ENCODE measurements at regions not wholly inside any gene's neighbourhood (a gene's known extent, or its start where the extent isn't known, plus 50 kb on each side); places are given as distances from the start of the nearest gene placed in this dataset.
"Not testable (repeated sequence)": the region's sequence is repeated elsewhere in the genome, so short reads cannot be mapped to it uniquely, and the experiment has no call there.

DNA sequence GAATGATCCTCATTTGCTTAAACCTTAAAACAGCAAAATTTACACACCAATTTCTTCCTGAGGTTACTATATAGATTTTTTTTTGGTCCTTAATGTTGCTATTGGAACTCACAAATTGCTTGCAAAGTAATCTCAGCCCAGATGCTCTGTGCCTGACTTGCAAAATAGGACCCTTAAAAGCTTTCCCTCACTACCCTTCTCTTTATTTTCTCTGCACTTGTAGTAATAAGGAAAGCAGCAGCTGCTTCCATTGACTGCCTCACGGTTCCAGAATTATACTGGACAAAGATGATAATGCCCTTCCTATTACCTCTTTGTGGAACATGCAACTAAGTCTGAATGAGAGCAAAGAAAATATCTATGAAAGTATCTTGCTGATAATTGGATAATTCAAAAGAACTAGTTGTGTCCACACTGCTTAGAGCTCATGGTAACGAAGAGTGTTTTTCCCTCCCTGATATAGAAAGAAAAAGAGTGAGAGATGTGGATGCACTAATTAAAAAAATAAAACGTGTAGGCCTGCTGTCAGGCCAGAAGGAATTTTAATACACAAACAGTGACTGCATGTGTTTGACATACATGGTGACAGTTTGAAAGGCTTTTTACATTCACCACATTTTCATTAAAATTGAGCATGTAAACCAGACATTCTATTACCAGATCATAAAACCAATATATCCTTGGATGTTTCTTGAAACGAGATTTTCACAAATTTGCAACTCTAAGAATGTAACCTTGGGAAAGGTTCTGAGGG, 783.1 kb downstream of the GBE1 start:
- no peak for DNase-seq (ENCODE audit: low spot score)

- DNase-seq (ENCODE audit: low spot score) = no peak
Measured at GRCh38 chr3:80970292-80970691, 791.2 kb downstream of the GBE1 start.

GRCh38 chr3:80929576-80929975, 831.9 kb downstream of the GBE1 start:
- DNase-seq (ENCODE audit: low spot score) = no peak

DNA sequence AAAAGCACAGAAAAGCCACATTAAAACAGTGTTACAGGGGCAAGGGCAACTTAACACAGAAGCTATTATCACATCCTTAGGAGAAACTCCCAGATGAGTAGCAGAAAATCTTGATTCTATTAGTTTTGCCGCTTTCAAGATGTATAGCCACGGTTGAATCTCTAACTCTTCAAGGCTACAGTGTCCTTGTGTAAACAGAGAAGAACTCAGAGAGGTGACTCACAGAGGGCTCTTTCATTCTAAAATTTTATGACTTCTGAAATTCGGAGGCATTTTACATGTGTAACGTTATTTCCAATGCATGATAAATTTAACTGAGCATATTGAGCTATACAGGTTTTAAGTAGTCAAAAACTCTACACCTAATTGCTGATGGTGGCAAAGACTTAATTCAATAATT, 846.6 kb downstream of the GBE1 start:
- no peak for DNase-seq (ENCODE audit: low spot score)

GRCh38 chr3:80898211-80898610, 863.2 kb downstream of the GBE1 start:
- DNase-seq (ENCODE audit: low spot score) = no peak

DNA sequence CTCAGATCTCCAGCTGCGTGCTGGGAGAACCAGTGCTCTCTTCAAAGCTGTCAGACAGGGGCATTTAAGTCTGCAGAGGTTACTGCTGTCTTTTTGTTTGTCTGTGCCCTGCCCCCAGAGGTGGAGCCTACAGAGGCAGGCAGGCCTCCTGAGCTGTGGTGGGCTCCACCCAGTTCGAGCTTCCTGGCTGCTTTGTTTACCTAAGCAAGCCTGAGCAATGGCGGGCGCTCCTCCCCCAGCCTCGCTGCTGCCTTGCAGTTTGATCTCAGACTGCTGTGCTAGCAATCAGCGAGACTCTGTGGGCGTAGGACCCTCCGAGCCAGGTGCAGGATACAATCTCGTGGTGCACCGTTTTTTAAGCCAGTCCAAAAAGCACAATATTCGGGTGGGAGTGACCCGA, 864.4 kb downstream of the GBE1 start:
- not testable (repeated sequence) for DNase-seq (ENCODE audit: low spot score)

GRCh38 chr3:80890571-80890970, 870.9 kb downstream of the GBE1 start:
- no peak for DNase-seq (ENCODE audit: low spot score)

DNA sequence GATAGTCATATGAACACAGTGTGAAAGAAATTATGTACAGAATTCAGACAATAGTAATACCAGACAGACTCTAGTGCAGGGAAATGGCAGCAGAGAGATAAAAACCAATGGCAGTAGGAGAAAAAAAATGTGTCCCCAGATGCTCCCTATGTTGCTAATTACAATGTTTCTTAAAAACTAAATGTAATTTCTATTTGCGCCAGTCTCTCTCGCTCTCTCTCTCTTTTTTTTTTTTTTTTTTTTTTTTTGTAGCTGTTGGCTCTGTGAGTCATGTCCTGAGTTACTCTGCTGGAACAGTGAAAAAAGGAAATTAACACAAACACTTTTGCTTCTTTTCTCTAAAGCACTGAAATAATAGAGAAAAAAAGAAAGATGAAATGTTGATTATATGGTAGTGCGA, 871.9 kb downstream of the GBE1 start:
- DNase-seq (ENCODE audit: low spot score) = no peak

DNA sequence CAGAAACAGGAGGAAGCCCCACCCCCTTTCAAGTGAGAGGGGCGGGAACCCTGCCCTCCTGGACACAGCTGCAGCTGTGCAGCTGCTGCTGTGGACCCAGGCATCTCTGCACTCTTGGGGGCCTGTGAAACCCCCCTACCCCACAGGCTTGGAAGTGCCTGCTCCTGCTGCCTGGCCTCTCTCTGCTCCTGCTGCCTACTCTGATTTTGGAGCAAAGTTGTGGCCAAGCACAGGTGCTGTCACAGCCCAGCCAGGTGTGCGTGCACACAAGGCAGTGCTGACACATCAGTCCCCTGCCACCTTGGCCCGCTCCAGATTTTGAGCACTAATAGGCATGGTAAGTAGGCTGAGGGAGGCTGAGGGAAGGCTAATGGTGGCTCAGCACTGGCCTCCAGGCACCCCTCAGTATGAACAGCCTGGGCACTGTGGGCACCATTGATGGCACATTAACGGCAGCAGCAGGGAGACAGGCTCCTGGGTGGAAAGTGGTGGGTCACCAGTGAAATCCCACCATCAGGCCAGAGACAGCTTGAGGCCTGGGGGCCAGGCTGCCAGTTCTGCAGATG, 890.9 kb downstream of the GBE1 start:
- no peak for DNase-seq (ENCODE audit: low spot score)

DNA sequence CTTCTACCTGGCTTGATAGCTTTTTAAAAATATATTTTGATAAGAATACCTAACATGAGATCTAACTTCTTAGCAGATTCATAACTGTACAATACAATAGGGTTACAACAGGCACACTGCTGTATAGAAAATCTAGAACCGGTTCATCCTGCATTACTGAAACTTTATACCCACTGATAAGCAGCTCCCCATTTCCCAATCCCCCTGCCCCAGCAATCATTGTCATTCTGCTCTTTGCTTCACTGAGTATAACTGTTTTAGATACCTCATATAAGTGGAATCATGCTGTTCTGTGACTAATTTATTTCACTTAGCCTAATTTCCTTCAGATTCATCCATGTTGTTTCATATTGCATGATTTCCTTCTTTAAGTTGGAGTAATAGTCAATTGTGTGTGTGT, 906.0 kb downstream of the GBE1 start:
- no peak for DNase-seq (ENCODE audit: low spot score)

DNA sequence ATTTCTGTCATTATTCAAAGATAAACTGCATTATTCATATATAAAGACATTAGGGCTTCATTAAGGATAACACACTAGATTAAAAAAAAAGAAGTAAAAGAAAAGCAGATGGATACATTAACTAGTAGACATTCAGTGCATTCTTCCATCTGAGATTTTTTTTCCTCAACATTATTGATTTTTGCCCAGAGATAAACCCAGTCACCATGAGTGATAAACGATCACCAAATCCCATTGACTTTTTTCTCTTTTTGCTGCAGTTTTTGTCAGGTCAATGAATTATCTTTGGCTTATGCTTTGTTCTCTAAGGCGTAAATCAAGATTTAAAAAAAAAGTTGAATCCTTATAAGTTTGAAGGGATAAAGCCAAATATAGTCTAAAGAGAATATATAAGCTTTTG, 925.0 kb downstream of the GBE1 start:
- DNase-seq (ENCODE audit: low spot score) = no peak

DNA sequence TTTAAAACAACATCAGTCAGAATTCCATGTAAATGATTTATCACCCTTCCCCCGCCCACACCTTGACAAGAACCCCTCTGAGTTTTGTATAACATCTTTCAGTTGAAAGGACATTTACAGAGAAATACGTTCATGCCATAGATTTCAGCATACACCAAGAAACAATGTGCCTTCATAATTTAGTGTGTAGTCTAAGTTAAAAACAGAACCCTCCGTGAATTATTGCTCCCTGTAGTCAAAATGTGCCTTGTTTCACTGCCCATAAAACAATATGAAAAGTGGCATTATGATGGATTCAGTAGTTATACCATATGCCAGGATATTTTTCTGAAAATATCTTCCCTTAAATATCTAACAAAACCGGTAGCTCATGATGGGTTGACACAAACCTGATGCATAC, 953.9 kb downstream of the GBE1 start:
- DNase-seq (ENCODE audit: low spot score) = no peak

DNA sequence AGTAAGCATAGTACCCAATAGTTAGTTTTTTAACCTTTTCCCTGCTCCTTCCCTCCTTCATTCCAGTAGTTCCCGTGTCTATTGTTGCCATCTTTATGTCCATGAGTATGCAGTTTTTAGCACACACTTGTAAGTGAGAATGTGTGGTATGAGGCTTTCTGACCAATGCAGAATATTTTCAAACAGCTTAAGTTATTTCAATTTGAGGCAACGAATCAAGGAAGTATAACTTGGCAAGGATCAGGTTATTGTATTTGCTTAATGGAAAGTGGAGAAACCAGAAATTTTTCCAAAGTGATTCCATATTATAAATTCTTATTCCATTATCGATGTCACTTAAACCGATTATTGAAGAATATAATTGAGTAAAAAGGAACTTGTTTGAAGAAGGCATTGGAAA, 954.8 kb downstream of the GBE1 start:
- no peak for DNase-seq (ENCODE audit: low spot score)

- no peak for DNase-seq (ENCODE audit: low spot score)
Measured at GRCh38 chr3:80788914-80789313, 972.5 kb downstream of the GBE1 start.

DNA sequence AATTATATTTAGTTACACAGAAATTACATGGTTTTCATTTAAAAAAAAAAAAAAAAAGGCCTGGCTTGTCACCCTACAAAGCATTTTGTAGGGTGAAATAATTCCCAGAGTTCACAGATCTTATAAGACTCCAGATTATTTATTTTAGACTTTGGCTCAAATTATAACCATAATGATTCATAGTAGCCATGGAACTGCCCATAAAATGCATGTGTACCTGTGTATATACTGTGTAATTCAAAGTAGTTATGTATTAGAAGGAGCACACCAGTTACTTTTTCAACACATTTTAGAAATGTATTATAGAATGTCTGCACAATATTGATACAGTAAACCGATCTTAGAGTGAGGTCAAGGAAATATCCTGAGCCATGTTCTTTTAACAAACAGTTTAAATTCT, 975.6 kb downstream of the GBE1 start:
- DNase-seq (ENCODE audit: low spot score) = no peak

GRCh38 chr3:80785475-80785874, 976.0 kb downstream of the GBE1 start:
- DNase-seq (ENCODE audit: low spot score) = peak; percentile 19

GRCh38 chr3:80771085-80771484, 990.4 kb downstream of the GBE1 start:
- DNase-seq (ENCODE audit: low spot score) = no peak

DNA sequence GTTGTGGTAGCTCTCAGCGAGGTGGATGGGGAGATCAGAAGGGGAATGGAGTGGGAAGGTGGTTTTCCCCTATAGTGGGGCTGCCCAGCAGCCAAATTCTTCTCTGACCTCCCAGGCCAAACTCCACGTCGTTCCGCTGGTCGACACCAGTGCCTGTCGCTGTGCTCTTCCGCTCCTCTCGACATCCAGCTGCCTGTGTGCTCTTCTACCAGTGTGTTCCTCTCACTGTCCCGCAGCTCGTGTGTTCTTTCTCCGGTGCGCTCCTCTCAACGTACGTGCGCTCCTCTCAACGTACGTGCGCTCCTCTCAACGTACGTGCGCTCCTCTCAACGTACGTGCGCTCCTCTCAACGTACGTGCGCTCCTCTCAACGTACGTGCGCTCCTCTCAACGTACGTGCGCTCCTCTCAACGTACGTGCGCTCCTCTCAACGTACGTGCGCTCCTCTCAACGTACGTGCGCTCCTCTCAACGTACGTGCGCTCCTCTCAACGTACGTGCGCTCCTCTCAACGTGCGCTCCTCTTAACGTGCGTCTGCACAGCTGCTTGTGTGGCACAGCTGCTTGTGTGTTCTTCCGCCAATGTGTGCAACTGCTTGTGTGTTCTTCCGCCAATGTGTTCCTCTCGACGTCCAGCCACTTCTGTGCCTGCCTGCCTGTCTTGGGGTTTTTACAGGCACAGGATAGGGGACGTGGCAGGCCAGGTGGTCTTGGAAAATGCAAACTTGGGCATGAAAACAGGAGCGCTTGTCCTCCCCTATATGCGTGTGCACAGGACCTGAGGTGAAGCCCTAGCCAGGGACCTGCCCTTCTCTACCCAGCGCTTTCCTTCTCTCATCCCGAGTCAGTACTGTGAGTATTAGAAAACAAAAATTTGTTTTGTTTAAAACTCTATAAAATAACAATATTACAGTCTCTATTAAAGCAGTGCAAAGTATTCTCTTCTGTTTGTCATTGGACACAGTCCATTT, 991.1 kb downstream of the GBE1 start:
- DNase-seq (ENCODE audit: low spot score) = no peak

DNA sequence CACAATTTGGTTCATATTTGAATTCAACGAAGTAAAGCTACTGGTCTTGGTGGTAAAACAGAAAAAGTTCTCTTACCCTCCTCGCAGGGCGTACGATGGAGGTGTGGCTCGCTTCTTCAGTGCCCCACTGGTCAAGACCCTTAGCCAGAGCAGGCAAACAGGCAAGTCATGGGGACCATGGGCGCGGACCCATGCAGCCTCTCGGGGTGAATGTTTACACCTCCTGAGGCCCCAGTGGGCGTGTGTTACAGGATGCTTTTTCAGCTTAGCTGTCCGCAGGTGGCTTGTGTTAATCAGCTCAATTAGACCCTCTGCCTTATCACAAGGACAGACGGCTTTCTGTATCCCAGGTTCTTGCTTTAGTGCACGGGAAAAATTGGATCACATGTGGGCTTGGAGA, 991.8 kb downstream of the GBE1 start:
- DNase-seq (ENCODE audit: low spot score) = no peak

DNA sequence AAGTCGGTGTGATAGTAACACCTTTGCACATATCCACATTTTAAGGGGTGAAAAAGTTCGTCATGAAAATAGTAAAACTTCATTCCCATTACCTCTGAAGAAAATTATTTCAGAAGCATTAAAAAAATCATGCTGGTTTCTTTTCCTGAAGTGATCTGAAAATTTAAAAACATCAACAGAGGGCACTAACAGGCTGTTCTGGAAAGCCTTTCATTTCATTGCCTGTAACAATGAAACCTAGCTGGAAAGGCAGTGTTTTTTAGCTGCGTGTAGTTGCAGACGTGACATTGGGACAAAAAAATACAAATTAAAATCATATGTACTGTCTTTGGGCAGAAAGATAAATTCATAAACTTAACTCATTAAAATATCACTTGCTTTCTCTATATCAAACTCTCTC, 993.8 kb downstream of the GBE1 start:
- DNase-seq (ENCODE audit: low spot score) = no peak

DNA sequence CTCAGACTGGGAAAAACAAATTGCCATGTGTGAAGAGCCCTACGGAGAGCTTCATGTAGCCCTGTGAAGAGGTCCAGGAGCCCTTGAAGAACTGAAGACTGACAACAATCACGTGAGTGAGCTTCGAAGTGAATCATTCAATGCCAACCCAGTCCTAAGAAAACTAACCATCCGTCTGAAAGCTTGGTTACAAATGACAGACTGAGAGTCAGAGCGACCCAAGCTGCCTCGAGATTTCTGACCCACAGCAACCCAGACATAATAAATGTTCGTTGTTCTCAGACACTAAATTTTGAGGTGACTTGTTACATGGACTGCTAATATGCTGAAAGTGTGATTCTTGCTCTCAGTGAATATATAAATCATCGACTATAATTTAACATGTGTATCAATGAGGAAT, 987.2 kb upstream of the ROBO1 start:
- no peak for DNase-seq (ENCODE audit: low spot score)

DNA sequence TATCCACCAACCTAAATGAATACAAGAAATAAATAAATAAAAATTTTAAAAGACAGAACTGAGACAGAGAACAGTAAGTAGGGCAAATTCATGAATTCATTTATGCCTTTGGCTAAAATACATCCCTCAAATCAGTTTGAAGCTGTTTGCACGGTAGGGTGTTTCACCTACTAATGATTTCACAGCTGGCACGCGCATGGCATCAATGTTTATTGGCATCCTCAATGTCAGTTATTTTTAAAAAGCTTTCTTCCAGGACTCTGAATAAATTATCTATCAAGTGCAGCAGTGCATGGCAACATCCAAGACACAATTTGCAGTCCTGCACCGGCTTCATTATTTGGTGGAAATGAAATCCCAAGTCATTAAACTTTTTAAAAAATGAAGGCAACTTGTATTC, 985.2 kb upstream of the ROBO1 start:
- DNase-seq (ENCODE audit: low spot score) = no peak

DNA sequence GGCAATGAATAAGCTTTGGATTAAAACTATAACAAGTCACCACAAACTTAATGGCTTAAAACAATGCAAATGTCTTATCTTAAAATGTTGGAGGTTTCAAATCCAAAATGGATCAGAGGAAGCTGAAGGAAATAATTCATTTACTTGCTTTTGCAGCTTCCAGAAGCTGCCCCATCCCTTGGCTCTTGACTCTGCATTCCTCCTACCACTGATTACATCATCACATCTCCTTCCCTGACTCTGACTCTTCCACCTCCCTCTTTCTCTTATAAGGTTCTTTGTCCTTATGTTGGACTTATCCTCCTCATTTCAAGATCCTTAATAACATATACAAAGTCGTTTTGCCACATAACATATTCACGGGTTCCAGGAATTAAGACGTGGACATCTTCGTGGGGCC, 982.8 kb upstream of the ROBO1 start:
- no peak for DNase-seq (ENCODE audit: low spot score)

Data from HT-29 (cell line).